KBM-7 (cell line): ENCODE measurements at regions not wholly inside any gene's neighbourhood (a gene's known extent, or its start where the extent isn't known, plus 50 kb on each side); places are given as distances from the start of the nearest gene placed in this dataset.
"Not testable (repeated sequence)": the region's sequence is repeated elsewhere in the genome, so short reads cannot be mapped to it uniquely, and the experiment has no call there.

ENCODE experiments used
- DNase-seq: peaks from one replicate; pipeline ENCODE4 v3.0.0-alpha.2; 2015
- in situ Hi-C: fragments of 300-500 bp; cut with MboI; formaldehyde crosslinking; loops from 2 replicates; pipeline ENCODE4 v1.14.3; 2020; ENCODE audit warnings: low sequenced_read_pairs, low pct_unique_long_range_greater_than_20kb, mixed read lengths

GRCh38 chr3:8420612-8421011 lies 81.0 kb upstream of the LMCD1 start:
- no peak for DNase-seq

DNA sequence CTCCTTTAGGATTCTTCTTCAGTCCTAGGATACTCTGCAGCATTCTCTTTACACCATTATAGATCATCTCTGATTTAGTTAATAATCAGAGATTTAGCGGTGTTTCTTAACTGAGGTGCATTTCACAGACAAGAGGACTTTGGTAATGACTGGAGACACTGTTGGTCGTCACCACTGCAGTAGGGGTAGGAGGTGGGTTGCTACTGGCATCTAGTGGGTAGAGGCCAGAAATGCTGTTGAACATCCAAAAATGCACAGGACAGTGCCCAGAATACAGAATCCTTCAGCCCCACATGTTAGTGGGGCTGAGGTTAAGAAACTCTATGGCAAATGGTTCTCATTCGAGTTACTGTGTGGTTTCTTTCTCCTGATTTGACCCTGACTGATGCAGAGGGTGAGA lies 80.4 kb upstream of the LMCD1 start:
- DNase-seq, result peak; percentile 43
- in situ Hi-C loops, result no loop called here

More at GRCh38 chr3:8420612-8421011, 81.0 kb upstream of the LMCD1 start:
- in situ Hi-C loops, result no loop called here

- in situ Hi-C loops, result no loop called here
- no peak for DNase-seq
Observed at GRCh38 chr3:8421711-8422110, 79.9 kb upstream of the LMCD1 start.

DNA sequence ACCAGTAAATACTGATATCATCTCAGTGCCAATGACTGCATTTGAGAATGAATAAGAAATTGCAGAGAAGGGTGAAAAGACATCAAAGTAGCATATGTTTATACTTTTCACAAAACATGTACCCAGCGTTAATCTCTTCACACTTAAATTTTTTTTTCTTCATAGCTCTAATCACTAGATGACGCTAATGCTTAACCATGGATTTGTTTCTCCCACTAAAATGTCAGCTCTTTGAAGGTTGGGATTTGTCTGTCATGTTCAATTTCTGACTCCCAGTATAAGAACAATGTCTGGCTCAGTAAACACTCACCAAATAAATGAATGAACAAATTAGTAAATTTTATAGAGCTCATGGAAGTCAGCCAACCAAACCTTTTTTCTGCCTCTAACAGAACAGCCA lies 78.3 kb upstream of the LMCD1 start:
- in situ Hi-C loops, result no loop called here
- no peak for DNase-seq

DNA sequence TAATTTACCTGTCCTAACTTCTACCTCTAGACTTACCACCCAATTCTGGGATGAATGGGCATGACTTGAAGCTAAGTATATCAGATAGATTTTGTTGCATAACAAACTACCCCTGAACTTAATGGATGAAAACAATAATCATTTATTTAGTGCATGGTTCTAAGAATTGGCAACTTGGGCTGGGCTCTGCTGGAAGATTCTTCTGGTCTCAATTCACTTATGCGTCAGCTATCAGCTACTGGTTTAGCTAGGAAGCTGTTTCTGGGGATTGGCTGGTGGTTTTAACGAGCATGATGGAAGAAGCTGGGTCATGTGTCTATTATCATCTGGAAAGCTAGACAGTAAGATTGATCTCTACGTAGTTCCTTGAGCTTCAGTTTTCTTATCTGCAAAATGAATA lies 77.3 kb upstream of the LMCD1 start:
- DNase-seq, result no peak
- in situ Hi-C loops, result no loop called here

DNA sequence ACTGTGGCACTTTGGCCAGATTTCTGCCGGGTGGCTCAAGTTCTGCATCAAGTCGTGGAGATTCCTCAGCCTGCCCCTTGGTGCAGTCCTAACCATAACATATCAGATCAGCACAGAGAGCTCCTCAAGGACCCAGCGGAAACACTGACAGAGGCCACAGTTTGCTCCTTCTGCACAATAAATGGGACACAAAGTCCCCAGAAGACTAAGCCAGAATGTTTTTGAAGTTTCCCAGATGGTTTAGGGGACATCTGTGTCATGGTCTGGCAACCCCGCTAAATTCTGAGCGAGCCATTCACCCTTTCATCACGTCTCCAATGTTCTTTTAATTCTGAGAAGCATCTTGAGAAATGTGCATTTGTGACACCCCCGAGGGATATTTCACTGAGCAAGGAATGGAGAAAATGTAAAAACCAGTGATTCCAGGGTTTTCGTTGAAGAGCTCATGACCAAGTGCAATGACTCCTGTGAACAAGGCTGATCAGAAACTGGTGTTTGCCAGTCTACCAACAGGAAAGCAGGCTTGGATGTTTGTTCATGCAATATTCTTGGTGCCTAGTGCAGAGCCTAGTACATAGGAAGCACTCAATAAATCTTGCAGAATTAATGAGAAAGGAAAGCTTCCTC lies 64.8 kb upstream of the LMCD1 start:
- in situ Hi-C loops, result no loop called here
- DNase-seq, result no peak

GRCh38 chr3:8438507-8439079 lies 63.0 kb upstream of the LMCD1 start:
- DNase-seq, result no peak
- in situ Hi-C loops, result no loop called here

- DNase-seq, in situ Hi-C loops: not testable (repeated sequence)
Observed at GRCh38 chr3:8440142-8440541, 61.5 kb upstream of the LMCD1 start.

GRCh38 chr3:8441969-8442559 lies 59.6 kb upstream of the LMCD1 start:
- DNase-seq, result peak; percentile 32
- in situ Hi-C loops, result no loop called here

- no peak for DNase-seq
- in situ Hi-C loops, result no loop called here
Observed at GRCh38 chr3:8442993-8443650, 58.5 kb upstream of the LMCD1 start.

GRCh38 chr3:8443829-8444791 lies 57.5 kb upstream of the LMCD1 start:
- DNase-seq, result peak; percentile 14
- in situ Hi-C loops, result no loop called here

- in situ Hi-C loops, result no loop called here
- no peak for DNase-seq
Observed at GRCh38 chr3:8444883-8445282, 56.7 kb upstream of the LMCD1 start.

DNA sequence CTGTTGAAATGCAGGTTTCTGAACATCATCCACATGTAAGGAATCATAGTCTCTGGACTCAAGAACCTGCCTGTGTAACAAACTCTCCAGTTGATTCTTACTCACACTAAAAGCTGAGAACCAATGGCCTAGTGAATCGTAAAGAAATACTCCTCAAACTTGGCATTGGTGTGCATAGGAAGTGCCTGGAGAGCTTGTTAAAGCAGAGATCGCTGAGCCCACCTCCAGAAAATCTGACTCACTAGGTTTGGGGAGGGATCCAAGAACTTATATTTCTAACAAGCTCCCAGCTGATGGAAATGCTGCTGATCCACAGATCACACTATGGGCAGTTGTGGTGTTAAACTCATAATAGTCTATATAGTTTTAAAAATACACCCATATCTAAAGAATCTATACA lies 55.8 kb upstream of the LMCD1 start:
- in situ Hi-C loops, result no loop called here
- DNase-seq, result no peak

GRCh38 chr3:8446845-8447244 lies 54.8 kb upstream of the LMCD1 start:
- in situ Hi-C loops, result no loop called here
- no peak for DNase-seq

- no peak for DNase-seq
- in situ Hi-C loops, result no loop called here
Observed at GRCh38 chr3:8450618-8451017, 51.0 kb upstream of the LMCD1 start.

- DNase-seq, result no peak
- in situ Hi-C loops, result no loop called here
Observed at GRCh38 chr3:8451696-8452095, 49.9 kb upstream of the LMCD1 start.
